ENCODE measurements at regions not wholly inside any gene's neighbourhood (a gene's known extent, or its start where the extent isn't known, plus 50 kb on each side); places are given as distances from the start of the nearest gene placed in this dataset.

DNA sequence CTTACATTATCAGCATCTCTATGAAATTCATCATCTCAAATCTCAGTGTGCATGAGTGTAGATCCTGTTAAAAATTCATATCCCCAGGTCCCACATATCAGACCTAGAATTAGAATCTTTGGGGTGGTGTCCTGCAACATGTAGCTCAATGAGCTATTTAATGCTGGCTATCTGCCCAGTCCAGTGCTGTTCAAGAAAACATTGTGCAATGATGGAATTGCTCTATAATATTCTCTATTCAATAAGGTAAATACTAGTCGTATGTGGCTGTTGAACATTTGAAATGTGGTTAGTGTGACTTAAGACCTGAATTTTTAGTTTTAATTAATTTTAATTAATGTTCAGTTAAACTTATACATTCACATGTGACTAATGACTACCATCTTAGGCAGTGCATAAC, 127.4 kb downstream of the NOL4 start:
- 20 to 57% methylated on average over 1 of the region's 1 CpG for WGBS, 2 donors
- intact Hi-C loops (cut with DNase I), result no loop called here
- H3K27me3 ChIP-seq, result no peaks in the 10 kb centered on the region

GRCh38 chr18:34094148-34094547, 130.6 kb downstream of the NOL4 start:
- no peak for TF ChIP-seq EP300 (IDR thresholded peaks at IDR 0.05)
- TF ChIP-seq POLR2A (IDR thresholded peaks at IDR 0.05), result no peak
- TF ChIP-seq, protein P1, sequence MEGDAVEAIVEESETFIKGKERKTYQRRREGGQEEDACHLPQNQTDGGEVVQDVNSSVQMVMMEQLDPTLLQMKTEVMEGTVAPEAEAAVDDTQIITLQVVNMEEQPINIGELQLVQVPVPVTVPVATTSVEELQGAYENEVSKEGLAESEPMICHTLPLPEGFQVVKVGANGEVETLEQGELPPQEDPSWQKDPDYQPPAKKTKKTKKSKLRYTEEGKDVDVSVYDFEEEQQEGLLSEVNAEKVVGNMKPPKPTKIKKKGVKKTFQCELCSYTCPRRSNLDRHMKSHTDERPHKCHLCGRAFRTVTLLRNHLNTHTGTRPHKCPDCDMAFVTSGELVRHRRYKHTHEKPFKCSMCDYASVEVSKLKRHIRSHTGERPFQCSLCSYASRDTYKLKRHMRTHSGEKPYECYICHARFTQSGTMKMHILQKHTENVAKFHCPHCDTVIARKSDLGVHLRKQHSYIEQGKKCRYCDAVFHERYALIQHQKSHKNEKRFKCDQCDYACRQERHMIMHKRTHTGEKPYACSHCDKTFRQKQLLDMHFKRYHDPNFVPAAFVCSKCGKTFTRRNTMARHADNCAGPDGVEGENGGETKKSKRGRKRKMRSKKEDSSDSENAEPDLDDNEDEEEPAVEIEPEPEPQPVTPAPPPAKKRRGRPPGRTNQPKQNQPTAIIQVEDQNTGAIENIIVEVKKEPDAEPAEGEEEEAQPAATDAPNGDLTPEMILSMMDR (IDR thresholded peaks at IDR 0.05), result no peak
- TF ChIP-seq POLR2AphosphoS5 (IDR thresholded peaks at IDR 0.05), result no peak
- Histone ChIP-seq H3K4me1 (no peaks in the 10 kb centered on the region), H3K4me3 (no peak overlapping the region), H3K27me3 (no peaks in the 10 kb centered on the region), H3K27ac (no peak overlapping the region), H3K36me3 (no peaks in the 10 kb centered on the region), H3K9me3 (no peaks in the 10 kb centered on the region)
- DNase-seq, result no peak
- 18 to 71% methylated on average over 1 of the region's 1 CpG for WGBS, 2 donors
- intact Hi-C loops (cut with DNase I), result no loop called here

More for the DNA sequence above, 127.4 kb downstream of the NOL4 start:
- Histone ChIP-seq H3K36me3 (no peaks in the 10 kb centered on the region), H3K4me1 (no peaks in the 10 kb centered on the region), H3K4me3 (no peak overlapping the region), H3K27ac (no peak overlapping the region), H3K9me3 (no peaks in the 10 kb centered on the region)
- no peak for DNase-seq
- no peak for TF ChIP-seq EP300 (IDR thresholded peaks at IDR 0.05)
- TF ChIP-seq POLR2A (IDR thresholded peaks at IDR 0.05), result no peak
- TF ChIP-seq, protein P1 (IDR thresholded peaks at IDR 0.05), result no peak
- no peak for TF ChIP-seq POLR2AphosphoS5 (IDR thresholded peaks at IDR 0.05)

DNA sequence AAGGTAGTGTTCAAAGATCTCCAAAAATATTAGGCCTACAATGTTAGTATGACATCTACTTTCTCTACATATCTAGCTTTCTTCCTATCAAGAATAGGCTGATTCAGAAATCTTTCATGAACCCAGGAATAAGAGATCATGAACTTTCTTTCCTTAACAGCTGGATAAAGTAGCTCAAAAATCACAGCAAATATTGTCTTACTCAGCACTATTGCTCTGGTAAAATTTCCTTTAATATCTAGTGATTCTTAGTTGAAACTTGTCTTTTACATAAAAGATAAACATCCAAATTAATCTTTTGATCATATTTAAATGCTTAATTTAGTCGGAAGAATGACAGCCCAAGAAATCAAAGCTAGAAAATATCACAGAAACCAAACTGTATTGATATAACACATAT, 131.9 kb downstream of the NOL4 start:
- Histone ChIP-seq H3K9me3 (no peaks in the 10 kb centered on the region), H3K27me3 (no peaks in the 10 kb centered on the region), H3K27ac (no peak overlapping the region), H3K36me3 (no peaks in the 10 kb centered on the region), H3K4me3 (no peak overlapping the region), H3K4me1 (no peaks in the 10 kb centered on the region)
- DNase-seq, result no peak
- intact Hi-C loops (cut with DNase I), result no loop called here
- TF ChIP-seq POLR2AphosphoS5 (IDR thresholded peaks at IDR 0.05), result no peak
- TF ChIP-seq POLR2A (IDR thresholded peaks at IDR 0.05), result no peak
- TF ChIP-seq EP300 (IDR thresholded peaks at IDR 0.05), result no peak
- TF ChIP-seq, protein P1 (IDR thresholded peaks at IDR 0.05), result no peak
- 84 to 89% methylated on average over 1 of the region's 1 CpG for WGBS, 2 donors

DNA sequence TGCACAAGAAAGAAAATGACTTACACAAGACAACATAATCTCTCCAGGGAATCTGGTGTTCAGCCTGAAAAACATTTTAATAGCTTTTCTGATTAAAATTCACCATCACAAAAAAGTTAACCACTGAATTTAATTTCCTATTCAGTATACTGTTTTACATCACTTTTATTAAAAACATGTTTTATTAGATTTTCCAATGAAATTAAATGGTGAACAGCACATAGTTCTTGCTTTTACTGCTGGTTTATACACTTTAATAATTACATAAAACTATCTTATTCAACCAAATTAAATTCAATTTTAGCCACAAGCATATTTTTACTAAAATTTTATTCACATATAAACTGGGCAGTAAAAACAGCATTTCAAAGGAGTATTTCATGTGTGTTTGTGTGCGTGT, 138.3 kb downstream of the NOL4 start:
- Histone ChIP-seq H3K36me3 (no peaks in the 10 kb centered on the region), H3K4me1 (no peaks in the 10 kb centered on the region), H3K27ac (no peak overlapping the region), H3K4me3 (no peak overlapping the region), H3K9me3 (no peaks in the 10 kb centered on the region), H3K27me3 (no peaks in the 10 kb centered on the region)
- 0% methylated on average over 1 of the region's 1 CpG for WGBS, 2 donors
- TF ChIP-seq POLR2AphosphoS5 (IDR thresholded peaks at IDR 0.05) (no peak), POLR2A (IDR thresholded peaks at IDR 0.05) (no peak), EP300 (IDR thresholded peaks at IDR 0.05) (no peak)
- TF ChIP-seq, protein P1 (IDR thresholded peaks at IDR 0.05), result no peak
- intact Hi-C loops (cut with DNase I), result no loop called here
- no peak for DNase-seq

GRCh38 chr18:34085140-34085739, 139.5 kb downstream of the NOL4 start:
- H3K4me3 ChIP-seq, result no peak overlapping the region
- TF ChIP-seq POLR2AphosphoS5 (IDR thresholded peaks at IDR 0.05) (no peak), EP300 (IDR thresholded peaks at IDR 0.05) (no peak), POLR2A (IDR thresholded peaks at IDR 0.05) (no peak)
- TF ChIP-seq, protein P1 (IDR thresholded peaks at IDR 0.05), result no peak
- 18 to 60% methylated on average over 4 of the region's 4 CpGs for WGBS, 2 donors
- no peak overlapping the region for H3K27ac ChIP-seq
- intact Hi-C loops (cut with DNase I), result no loop called here
- no peak for DNase-seq
- no peaks in the 10 kb centered on the region for H3K9me3 ChIP-seq
- H3K4me1 ChIP-seq, result no peaks in the 10 kb centered on the region
- H3K36me3 ChIP-seq, result no peaks in the 10 kb centered on the region
- H3K27me3 ChIP-seq, result no peaks in the 10 kb centered on the region
